ENCODE measurements at regions not wholly inside any gene's neighbourhood (a gene's known extent, or its start where the extent isn't known, plus 50 kb on each side); places are given as distances from the start of the nearest gene placed in this dataset.

GRCh38 chr9:87824216-87824875, 58.3 kb upstream of the SPATA31E1 start:
- no peak for DNase-seq

DNA sequence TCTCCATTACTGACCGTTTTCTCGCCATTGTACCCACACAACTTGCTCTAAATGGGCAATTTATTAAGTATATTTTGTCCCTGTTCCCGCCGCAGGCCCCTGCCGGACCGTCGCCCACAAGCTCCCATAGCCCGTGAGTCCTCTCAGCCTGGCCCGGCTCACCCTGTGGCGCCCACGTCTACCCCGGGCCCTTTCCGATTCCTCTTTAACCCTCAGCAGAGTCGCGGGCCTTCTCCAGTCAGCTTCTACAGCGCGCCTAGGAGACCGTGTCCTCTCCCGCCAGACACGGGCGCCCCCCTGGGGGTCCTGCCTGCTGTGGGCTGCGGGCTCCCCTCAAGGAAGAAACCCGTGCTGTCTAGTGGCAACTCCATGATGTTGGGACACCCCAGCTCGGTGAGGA, 57.8 kb upstream of the SPATA31E1 start:
- DNase-seq: no peak

- DNase-seq: no peak
These were observed 56.3 kb upstream of the SPATA31E1 start for GRCh38 chr9:87826331-87826730.

DNA sequence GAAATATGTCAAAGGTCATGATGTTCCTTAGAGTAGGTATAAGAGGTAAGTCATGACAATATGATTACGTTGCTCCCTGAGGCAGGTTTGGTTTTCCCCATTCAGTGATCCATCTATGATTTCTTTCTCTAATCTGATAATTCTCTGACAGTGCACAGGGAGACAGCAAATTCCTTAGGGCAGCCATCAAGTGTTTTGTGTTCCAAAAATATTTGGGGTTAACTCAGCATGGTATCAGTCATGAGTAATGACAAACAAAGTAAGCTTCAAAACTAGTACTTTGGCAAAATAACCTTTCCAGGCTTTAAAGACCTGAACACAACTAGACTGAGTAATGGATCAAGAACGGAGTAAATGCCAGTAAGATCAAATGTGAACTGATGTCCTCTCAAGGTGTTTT, 55.3 kb upstream of the SPATA31E1 start:
- DNase-seq: no peak

GRCh38 chr9:87829756-87830155, 52.9 kb upstream of the SPATA31E1 start:
- DNase-seq: no peak

GRCh38 chr9:87830446-87830845, 52.2 kb upstream of the SPATA31E1 start:
- no peak for DNase-seq

- DNase-seq: no peak
These were observed 51.5 kb upstream of the SPATA31E1 start for GRCh38 chr9:87831159-87831558.
